LoVo (cell line): ENCODE measurements at regions not wholly inside any gene's neighbourhood (a gene's known extent, or its start where the extent isn't known, plus 50 kb on each side); places are given as distances from the start of the nearest gene placed in this dataset.

Experiments used
- DNase-seq: peaks from one replicate; pipeline ENCODE4 v3.0.0-alpha.2; 2016; ENCODE audit warnings: low spot score

- DNase-seq: no peak
Measured at GRCh38 chr4:100083289-100083688, 107.0 kb downstream of the DDIT4L start.

GRCh38 chr4:100082852-100083251 lies 107.4 kb downstream of the DDIT4L start:
- no peak for DNase-seq

GRCh38 chr4:100081491-100081890 lies 108.8 kb downstream of the DDIT4L start:
- DNase-seq: no peak

GRCh38 chr4:100079264-100079663 lies 111.0 kb downstream of the DDIT4L start:
- DNase-seq: no peak

GRCh38 chr4:100076753-100077152 lies 113.5 kb downstream of the DDIT4L start:
- DNase-seq: no peak

- DNase-seq: no peak
Measured at GRCh38 chr4:100075486-100076270, 114.6 kb downstream of the DDIT4L start.

- no peak for DNase-seq
Measured at GRCh38 chr4:100075056-100075455, 115.2 kb downstream of the DDIT4L start.

GRCh38 chr4:100071506-100071905 lies 118.8 kb downstream of the DDIT4L start:
- no peak for DNase-seq

- DNase-seq: no peak
Measured at GRCh38 chr4:100070868-100071267, 119.4 kb downstream of the DDIT4L start.

- DNase-seq: no peak
Measured at GRCh38 chr4:100069207-100069606, 119.1 kb upstream of the H2AZ1 start.

GRCh38 chr4:100067255-100067654 lies 117.2 kb upstream of the H2AZ1 start:
- no peak for DNase-seq

- DNase-seq: no peak
Measured at GRCh38 chr4:100063355-100063754, 113.3 kb upstream of the H2AZ1 start.

GRCh38 chr4:100062921-100063320 lies 112.8 kb upstream of the H2AZ1 start:
- DNase-seq: no peak

- DNase-seq: no peak
Measured at GRCh38 chr4:100061835-100062234, 111.8 kb upstream of the H2AZ1 start.

- no peak for DNase-seq
Measured at GRCh38 chr4:100060765-100061416, 110.8 kb upstream of the H2AZ1 start.

- no peak for DNase-seq
Measured at GRCh38 chr4:100059467-100059866, 109.4 kb upstream of the H2AZ1 start.

- DNase-seq: no peak
Measured at GRCh38 chr4:100056701-100057100, 106.6 kb upstream of the H2AZ1 start.

GRCh38 chr4:100054071-100054470 lies 104.0 kb upstream of the H2AZ1 start:
- no peak for DNase-seq

GRCh38 chr4:100049872-100050271 lies 99.8 kb upstream of the H2AZ1 start:
- DNase-seq: no peak

GRCh38 chr4:100042711-100043110 lies 92.6 kb upstream of the H2AZ1 start:
- DNase-seq: no peak

GRCh38 chr4:100042235-100042634 lies 92.2 kb upstream of the H2AZ1 start:
- no peak for DNase-seq

GRCh38 chr4:100041646-100042045 lies 91.6 kb upstream of the H2AZ1 start:
- no peak for DNase-seq

- no peak for DNase-seq
Measured at GRCh38 chr4:100034023-100034664, 84.1 kb upstream of the H2AZ1 start.
